Transverse colon (tissue), 4 donors: ENCODE measurements at regions not wholly inside any gene's neighbourhood (a gene's known extent, or its start where the extent isn't known, plus 50 kb on each side); places are given as distances from the start of the nearest gene placed in this dataset.

Experiments
- DNase-seq: peaks from one replicate; pipeline ENCODE4 v3.0.0-alpha.2; 2019
- H3K27ac ChIP-seq, 4 donors: fragments of 200-600 bp; sonication (generic); 2 replicates each; pipeline ENCODE4 v1.5.1; 2016 to 2018; ENCODE audit warnings: inconsistent platforms in 4 of 4
- H3K27me3 ChIP-seq: fragments of 200-600 bp; sonication (generic); 2 replicates; pipeline ENCODE4 v1.5.1; 2017; ENCODE audit warnings: inconsistent platforms
- H3K36me3 ChIP-seq, 4 donors: fragments of 200-600 bp; sonication (generic); 2 replicates each; pipeline ENCODE4 v1.5.1; 2017 to 2019; ENCODE audit warnings: inconsistent platforms in 4 of 4
- H3K4me1 ChIP-seq, 4 donors: fragments of 200-600 bp; sonication (generic); 2 replicates each; pipeline ENCODE4 v1.5.1; 2017 to 2020; ENCODE audit warnings: inconsistent platforms in 4 of 4
- H3K4me3 ChIP-seq, 4 donors: fragments of 200-600 bp; sonication (generic); 1 replicate in 1 of 4; 2 replicates in 3 of 4; pipeline versions ENCODE4 v1.5.1 to v1.6.1; 2017 to 2019; ENCODE audit warnings: inconsistent platforms in 4 of 4
- H3K9me3 ChIP-seq, 2 donors: fragments of 200-600 bp; sonication (generic); 2 replicates each; pipeline ENCODE4 v1.5.1; 2017 to 2019; ENCODE audit warnings: inconsistent platforms in 2 of 2
- EP300 ChIP-seq: sonication (generic); formaldehyde crosslinking; IDR thresholded peaks from one replicate; pipeline ENCODE4 v1.6.1; 2017; ENCODE audit warnings: antibody characterized with exemption, low read depth
- POLR2A ChIP-seq: fragments of 450-650 bp; IDR thresholded peaks from one replicate; pipeline ENCODE4 v1.6.1; 2016; ENCODE audit warnings: antibody characterized with exemption, mild to moderate bottlenecking, moderate library complexity
- POLR2AphosphoS5 ChIP-seq, 3 donors: sonication (generic); formaldehyde crosslinking; IDR thresholded peaks; one replicate each; pipeline ENCODE4 v1.6.1; 2016; ENCODE audit warnings: antibody characterized with exemption in 3 of 3
- WGBS, 2 donors: methylation state at CpG; one replicate each; pipeline ENCODE4 v1.1.5; 2018; ENCODE audit warnings: low coverage in 1 of 2; 5-methylcytosine and 5-hydroxymethylcytosine counted together
- in situ Hi-C, 4 donors: fragments of 200-750 bp; cut with MboI; loops; one replicate each; pipeline versions ENCODE4 v1.15.0 to v1.15.1; 2017; ENCODE audit warnings: low sequenced_read_pairs in 3 of 4, low pct_ligation_motif_present in 1 of 4, low pct_unique_long_range_greater_than_20kb in 1 of 4
- intact Hi-C: fragments of 100-400 bp; cut with DNase I; formaldehyde crosslinking; loops from one replicate; pipeline ENCODE4 v1.15.1; 2023; ENCODE audit warnings: low total_unique reads
- TF ChIP-seq, protein P1 (sequence below), 5 experiments: fragments of 200-600 bp in 3 of 5; fragments of 450-650 bp in 2 of 5; sonication (generic) in 3 of 5; IDR thresholded peaks; 1 replicate in 2 of 5; 2 replicates in 3 of 5; pipeline ENCODE4 v1.5.1; 2016 to 2017; ENCODE audit warnings: antibody characterized with exemption in 5 of 5, inconsistent platforms in 3 of 5, mild to moderate bottlenecking in 2 of 5, moderate library complexity in 1 of 5

- no peaks in the 10 kb centered on the region for H3K27me3 ChIP-seq
- TF ChIP-seq POLR2AphosphoS5 (IDR thresholded peaks at IDR 0.05) = no peak
- peaks cover 0 to 2% (median 0%) of the 10 kb centered on the region in 4 donors for H3K4me1 ChIP-seq
- WGBS, 2 donors = 82 to 87% methylated on average over 1 to 2 of the region's 2 CpGs
- in situ Hi-C loops = loop anchor here in 3 of 4 donors (25.0 kb wide), 1 partner anchor 384 kb away; no protein-coding TSS in a partner anchor
- H3K36me3 ChIP-seq = no peaks in the 10 kb centered on the region
- no peaks in the 10 kb centered on the region for H3K9me3 ChIP-seq
- no peak for DNase-seq
- intact Hi-C loops = no loop called here
- H3K27ac ChIP-seq = no peak overlapping the region
- H3K4me3 ChIP-seq = no peak overlapping the region
Observed at GRCh38 chr3:24646790-24647189, 152.1 kb upstream of the THRB start.

GRCh38 chr3:24648063-24648462 is 153.4 kb upstream of the THRB start:
- in situ Hi-C loops = loop anchor here in 3 of 4 donors (25.0 kb wide), 1 partner anchor 386 kb away; no protein-coding TSS in a partner anchor
- H3K4me1 ChIP-seq = no peaks in the 10 kb centered on the region
- TF ChIP-seq POLR2A = no peak
- no peak for TF ChIP-seq EP300
- no peak for TF ChIP-seq POLR2AphosphoS5 (IDR thresholded peaks at IDR 0.05)
- TF ChIP-seq, protein P1, sequence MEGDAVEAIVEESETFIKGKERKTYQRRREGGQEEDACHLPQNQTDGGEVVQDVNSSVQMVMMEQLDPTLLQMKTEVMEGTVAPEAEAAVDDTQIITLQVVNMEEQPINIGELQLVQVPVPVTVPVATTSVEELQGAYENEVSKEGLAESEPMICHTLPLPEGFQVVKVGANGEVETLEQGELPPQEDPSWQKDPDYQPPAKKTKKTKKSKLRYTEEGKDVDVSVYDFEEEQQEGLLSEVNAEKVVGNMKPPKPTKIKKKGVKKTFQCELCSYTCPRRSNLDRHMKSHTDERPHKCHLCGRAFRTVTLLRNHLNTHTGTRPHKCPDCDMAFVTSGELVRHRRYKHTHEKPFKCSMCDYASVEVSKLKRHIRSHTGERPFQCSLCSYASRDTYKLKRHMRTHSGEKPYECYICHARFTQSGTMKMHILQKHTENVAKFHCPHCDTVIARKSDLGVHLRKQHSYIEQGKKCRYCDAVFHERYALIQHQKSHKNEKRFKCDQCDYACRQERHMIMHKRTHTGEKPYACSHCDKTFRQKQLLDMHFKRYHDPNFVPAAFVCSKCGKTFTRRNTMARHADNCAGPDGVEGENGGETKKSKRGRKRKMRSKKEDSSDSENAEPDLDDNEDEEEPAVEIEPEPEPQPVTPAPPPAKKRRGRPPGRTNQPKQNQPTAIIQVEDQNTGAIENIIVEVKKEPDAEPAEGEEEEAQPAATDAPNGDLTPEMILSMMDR (IDR thresholded peaks at IDR 0.05) = no peak
- no peak for DNase-seq
- intact Hi-C loops = no loop called here
- 54 to 73% methylated on average over 2 of the region's 2 CpGs for WGBS, 2 donors
- H3K4me3 ChIP-seq = no peak overlapping the region
- H3K27ac ChIP-seq = peak overlapping the region in 1 of 4 donors; percentile 19
- H3K36me3 ChIP-seq = no peaks in the 10 kb centered on the region
- H3K27me3 ChIP-seq = no peaks in the 10 kb centered on the region
- H3K9me3 ChIP-seq = no peaks in the 10 kb centered on the region

DNA sequence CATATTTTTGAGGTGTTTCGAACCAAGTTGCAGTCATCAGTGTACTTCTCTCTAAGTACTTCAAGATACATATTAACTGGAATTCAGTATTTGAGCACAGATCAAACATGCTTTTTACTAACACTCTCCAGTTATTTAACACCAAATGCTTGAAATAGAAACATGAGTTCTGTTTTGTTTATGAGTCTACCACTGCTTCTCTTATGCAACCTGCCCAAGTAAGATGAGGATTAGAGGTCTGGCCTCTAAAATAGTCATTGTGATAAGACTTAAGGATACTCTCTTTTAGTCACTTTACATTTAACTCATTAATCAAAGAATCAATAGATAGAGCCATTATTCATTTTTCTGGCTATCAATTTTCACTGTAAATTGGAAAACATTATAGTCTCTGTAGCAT is 156.2 kb upstream of the THRB start:
- H3K27ac ChIP-seq = no peak overlapping the region
- 83 to 85% methylated on average over 1 of the region's 1 CpG for WGBS, 2 donors
- in situ Hi-C loops (loop anchor here in 1 of 4 donors (25.0 kb wide), 1 partner anchor 389 kb away; no protein-coding TSS in a partner anchor), intact Hi-C loops (no loop called here)
- DNase-seq = no peak
- H3K27me3 ChIP-seq = no peaks in the 10 kb centered on the region
- H3K36me3 ChIP-seq = no peaks in the 10 kb centered on the region
- no peaks in the 10 kb centered on the region for H3K4me1 ChIP-seq
- no peak overlapping the region for H3K4me3 ChIP-seq
- H3K9me3 ChIP-seq = peaks cover 6 to 7% of the 10 kb centered on the region in 2 donors
- TF ChIP-seq, protein P1 (IDR thresholded peaks at IDR 0.05) = no peak
- no peak for TF ChIP-seq EP300
- no peak for TF ChIP-seq POLR2A
- no peak for TF ChIP-seq POLR2AphosphoS5 (IDR thresholded peaks at IDR 0.05)

DNA sequence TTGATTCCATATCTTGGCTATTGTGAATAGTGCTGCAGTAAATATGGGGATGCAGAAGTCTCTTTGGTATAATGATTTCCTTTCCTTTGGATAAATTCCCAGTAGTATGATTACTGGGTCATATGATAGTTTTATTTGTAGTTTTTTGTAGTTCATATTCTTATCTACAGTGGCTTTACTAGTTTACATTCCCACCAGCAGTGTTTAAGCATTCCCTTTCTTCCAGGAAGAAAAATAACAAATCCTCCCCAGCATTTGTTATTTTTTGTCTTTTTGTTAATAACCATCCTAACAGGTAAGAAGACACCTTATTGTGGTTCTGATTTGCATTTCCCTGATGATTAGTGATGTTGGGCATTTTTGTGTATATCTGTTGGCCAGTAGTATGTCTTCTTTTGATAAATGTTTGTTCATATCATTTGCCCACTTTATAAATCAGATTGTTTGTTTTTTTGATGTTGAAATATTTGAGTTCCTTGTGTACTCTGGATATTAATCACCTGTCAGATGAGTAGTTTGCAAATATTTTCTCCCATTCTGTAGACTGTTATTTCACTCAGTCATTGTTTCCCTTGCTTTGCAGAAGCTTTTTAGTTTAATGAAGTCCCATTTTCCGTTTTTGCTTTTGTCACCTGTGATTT is 163.3 kb upstream of the THRB start:
- Histone ChIP-seq H3K27me3 (no peaks in the 10 kb centered on the region), H3K9me3 (peaks cover 9 to 11% of the 10 kb centered on the region in 2 donors), H3K4me1 (no peaks in the 10 kb centered on the region), H3K36me3 (no peaks in the 10 kb centered on the region), H3K4me3 (no peak overlapping the region), H3K27ac (no peak overlapping the region)
- WGBS, 2 donors = 60 to 67% methylated on average over 1 of the region's 1 CpG
- intact Hi-C loops = loop anchor here (1.0 kb wide), 1 partner anchor 18 kb away; no protein-coding TSS in a partner anchor
- no peak for TF ChIP-seq POLR2A
- no peak for TF ChIP-seq EP300
- TF ChIP-seq, protein P1 (IDR thresholded peaks at IDR 0.05) = no peak
- no peak for TF ChIP-seq POLR2AphosphoS5 (IDR thresholded peaks at IDR 0.05)
- no peak for DNase-seq
- in situ Hi-C loops = loop anchor here in 1 of 4 donors (25.0 kb wide), 1 partner anchor 396 kb away; no protein-coding TSS in a partner anchor
